H1 (cell line): ENCODE measurements at regions not wholly inside any gene's neighbourhood (a gene's known extent, or its start where the extent isn't known, plus 50 kb on each side); places are given as distances from the start of the nearest gene placed in this dataset.

Experiments used
- CTCF ChIA-PET: fragments of 300-600 bp; sonication (Branson Sonifier 250); formaldehyde crosslinking; loops from one replicate; lab custom pipeline; 2021; ENCODE audit not compliant: partially characterized antibody; lab: Charles Lee
- POLR2A ChIA-PET: fragments of 300-600 bp; sonication (Branson Sonifier 250); formaldehyde crosslinking; loops from one replicate; lab custom pipeline; 2021; ENCODE audit warnings: inconsistent platforms; ENCODE audit not compliant: partially characterized antibody; lab: Charles Lee
- DNase-seq, 2 experiments: peaks; one replicate each; pipeline versions ENCODE4 v3.0.0 to v3.0.0-alpha.2; 2010 to 2022; ENCODE audit warnings: low spot score in 2 of 2, low read depth in 1 of 2, mixed read lengths in 1 of 2
- FAIRE-seq: peaks from 2 replicates; lab custom pipeline; 2011; peaks lifted over from hg19 to GRCh38; lab: Jason Lieb, UNC
- H2AFZ ChIP-seq: 2 replicates; pipeline ENCODE4 v1.8.1; 2012; ENCODE audit warnings: low read length, inconsistent platforms
- H2AK5ac ChIP-seq: 2 replicates; pipeline ENCODE4 v1.6.1; 2013; ENCODE audit warnings: low read depth, low read length
- H2BK120ac ChIP-seq: replicated peaks from 2 replicates; pipeline ENCODE3; 2013; ENCODE audit warnings: low read depth, low read length, inconsistent platforms
- H2BK12ac ChIP-seq: 2 replicates; pipeline ENCODE4 v1.6.1; 2013; ENCODE audit warnings: low read depth, low read length
- H2BK15ac ChIP-seq: 2 replicates; pipeline ENCODE4 v1.6.1; 2013; ENCODE audit warnings: low read length
- H2BK20ac ChIP-seq: 2 replicates; pipeline ENCODE4 v1.6.1; 2013; ENCODE audit warnings: low read length
- H2BK5ac ChIP-seq: 2 replicates; pipeline ENCODE4 v1.6.1; 2013; ENCODE audit warnings: low read depth, low read length
- H3K14ac ChIP-seq: 2 replicates; pipeline ENCODE4 v1.6.1; 2013; ENCODE audit warnings: inconsistent platforms; ENCODE audit not compliant: insufficient read length
- H3K18ac ChIP-seq: 2 replicates; pipeline ENCODE4 v1.6.1; 2013; ENCODE audit warnings: low read length; ENCODE audit errors: extremely low read depth
- H3K23ac ChIP-seq: 2 replicates; pipeline ENCODE4 v1.6.1; 2013; ENCODE audit warnings: inconsistent platforms; ENCODE audit not compliant: insufficient read length
- H3K23me2 ChIP-seq: 2 replicates; pipeline ENCODE4 v1.6.1; 2013; ENCODE audit warnings: low read depth, low read length
- H3K27ac ChIP-seq: 2 replicates; pipeline ENCODE4 v1.6.1; 2011; ENCODE audit warnings: low read depth, low read length, inconsistent platforms
- H3K27me3 ChIP-seq, 4 experiments: replicated peaks in 1 of 4; 1 replicate in 1 of 4; 2 replicates in 3 of 4; pipeline versions ENCODE4 v1.6.1 to v1.8.1; 2011 to 2013; ENCODE audit warnings: low read length in 3 of 4, mild to moderate bottlenecking in 3 of 4, inconsistent platforms in 2 of 4, mixed read lengths in 2 of 4, moderate library complexity in 1 of 4; ENCODE audit not compliant: control insufficient read depth in 3 of 4, insufficient read depth in 3 of 4; ENCODE audit errors: extremely low read depth in 1 of 4
- H3K36me3 ChIP-seq, 4 experiments: 2 replicates each; pipeline versions ENCODE4 v1.6.1 to v1.8.1; 2011 to 2013; ENCODE audit warnings: mild to moderate bottlenecking in 4 of 4, low read length in 3 of 4, moderate library complexity in 2 of 4, control low read depth in 1 of 4, inconsistent platforms in 1 of 4; ENCODE audit not compliant: insufficient read depth in 4 of 4, control insufficient read depth in 2 of 4
- H3K4ac ChIP-seq: replicated peaks from 2 replicates; pipeline ENCODE3; 2013; ENCODE audit warnings: low read length, low read depth, mixed read lengths, inconsistent platforms; ENCODE audit not compliant: insufficient read length
- H3K4me1 ChIP-seq, 4 experiments: replicated peaks in 1 of 4; 1 replicate in 1 of 4; 2 replicates in 3 of 4; pipeline versions ENCODE4 v1.6.1 to v1.8.1; 2011 to 2013; ENCODE audit warnings: low read length in 3 of 4, inconsistent platforms in 2 of 4, mixed read lengths in 1 of 4; ENCODE audit not compliant: insufficient read depth in 4 of 4, control insufficient read depth in 3 of 4
- H3K4me2 ChIP-seq, 2 experiments: 2 replicates each; pipeline versions ENCODE4 v1.6.1 to v1.8.1; 2011 to 2013; ENCODE audit warnings: low read depth in 2 of 2, low read length in 2 of 2, control low read depth in 1 of 2, inconsistent platforms in 1 of 2, mild to moderate bottlenecking in 1 of 2; ENCODE audit not compliant: insufficient read depth in 1 of 2
- H3K4me3 ChIP-seq, 4 experiments: fragments of 200-600, 300-600 bp in 1 of 4; sonication (generic), shearing (Covaris generic), sonication (Bioruptor Twin) in 1 of 4; 2 replicates each; pipeline versions ENCODE4 v1.5.1 to v1.8.1; 2011 to 2016; ENCODE audit warnings: low read length in 4 of 4, low read depth in 3 of 4, control low read depth in 2 of 4, inconsistent platforms in 2 of 4, mild to moderate bottlenecking in 2 of 4, mixed read lengths in 1 of 4, moderate library complexity in 1 of 4; ENCODE audit not compliant: insufficient read depth in 2 of 4; ENCODE audit errors: extremely low read depth in 1 of 4
- H3K56ac ChIP-seq: replicated peaks from 2 replicates; pipeline ENCODE3; 2013; ENCODE audit warnings: low read depth, mild to moderate bottlenecking, mixed read lengths, low read length, inconsistent platforms; ENCODE audit not compliant: insufficient read length
- H3K79me1 ChIP-seq: 2 replicates; pipeline ENCODE4 v1.6.1; 2013; ENCODE audit warnings: low read depth, low read length, control low read depth
- H3K79me2 ChIP-seq, 2 experiments: 2 replicates each; pipeline versions ENCODE4 v1.6.1 to v1.8.1; 2012 to 2013; ENCODE audit warnings: low read length in 2 of 2, mild to moderate bottlenecking in 2 of 2, inconsistent platforms in 1 of 2; ENCODE audit not compliant: insufficient read depth in 2 of 2, control insufficient read depth in 1 of 2
- H3K9ac ChIP-seq, 4 experiments: replicated peaks in 1 of 4; 1 replicate in 1 of 4; 2 replicates in 3 of 4; pipeline versions ENCODE4 v1.6.1 to v1.8.1; 2011 to 2013; ENCODE audit warnings: low read depth in 3 of 4, low read length in 3 of 4, control low read depth in 2 of 4, mild to moderate bottlenecking in 2 of 4, moderate library complexity in 2 of 4, inconsistent platforms in 1 of 4; ENCODE audit errors: extremely low read depth in 1 of 4
- H3K9me3 ChIP-seq, 2 experiments: 2 replicates each; pipeline versions ENCODE4 v1.6.1 to v1.8.1; 2012 to 2013; ENCODE audit warnings: mild to moderate bottlenecking in 2 of 2, moderate library complexity in 2 of 2, control low read depth in 1 of 2, inconsistent platforms in 1 of 2, low read depth in 1 of 2, low read length in 1 of 2, mixed read lengths in 1 of 2; ENCODE audit not compliant: insufficient read depth in 2 of 2
- H4K20me1 ChIP-seq, 2 experiments: replicated peaks in 1 of 2; 2 replicates each; pipeline versions ENCODE3 to v1.8.1; 2011 to 2013; ENCODE audit warnings: inconsistent platforms in 2 of 2, low read length in 2 of 2, mild to moderate bottlenecking in 1 of 2; ENCODE audit not compliant: insufficient read depth in 2 of 2, control insufficient read depth in 1 of 2
- H4K5ac ChIP-seq: 2 replicates; pipeline ENCODE4 v1.6.1; 2013; ENCODE audit warnings: low read length, low read depth, mixed read lengths, inconsistent platforms; ENCODE audit not compliant: insufficient read length
- H4K8ac ChIP-seq: 2 replicates; pipeline ENCODE4 v1.8.0; 2013; ENCODE audit warnings: mild to moderate bottlenecking, moderate library complexity, low read length, inconsistent platforms; ENCODE audit not compliant: insufficient read depth; ENCODE audit errors: extremely low read depth
- H4K91ac ChIP-seq: replicated peaks from 2 replicates; pipeline ENCODE3; 2013; ENCODE audit warnings: low read length, mixed read lengths, inconsistent platforms; ENCODE audit not compliant: insufficient read length
- BACH1 ChIP-seq: IDR thresholded peaks from 2 replicates; pipeline ENCODE4 v1.6.1; 2012; ENCODE audit warnings: low read length, improper control_type of control experiment
- BRCA1 ChIP-seq: IDR thresholded peaks from 2 replicates; pipeline ENCODE4 v1.6.1; 2012; ENCODE audit warnings: low read depth, low read length, improper control_type of control experiment
- CBX8 ChIP-seq: fragments of 300-800, 300-1000 bp; sonication (generic); IDR thresholded peaks from 2 replicates; pipeline ENCODE4 v1.7.1; 2016; ENCODE audit warnings: low read depth, low read length, borderline replicate concordance
- CREB1 ChIP-seq: IDR thresholded peaks from 2 replicates; pipeline ENCODE4 v1.6.1; 2012; ENCODE audit warnings: inconsistent platforms
- EGR1 ChIP-seq: IDR thresholded peaks from 2 replicates; pipeline ENCODE4 v1.6.1; 2011; ENCODE audit warnings: low read depth, low read length, borderline replicate concordance
- JUND ChIP-seq: IDR thresholded peaks from 2 replicates; pipeline ENCODE4 v1.6.1; 2011; ENCODE audit warnings: mild to moderate bottlenecking, improper control_type of control experiment, low read length
- MAFK ChIP-seq: IDR thresholded peaks from 2 replicates; pipeline ENCODE4 v1.6.1; 2012; ENCODE audit warnings: low read depth, mild to moderate bottlenecking, improper control_type of control experiment, low read length
- NRF1 ChIP-seq: IDR thresholded peaks from 2 replicates; pipeline ENCODE4 v1.6.1; 2011; ENCODE audit warnings: mild to moderate bottlenecking, low read depth, low read length, improper control_type of control experiment
- RFX5 ChIP-seq: IDR thresholded peaks from 2 replicates; pipeline ENCODE4 v1.6.1; 2011; ENCODE audit warnings: low read depth, low read length, improper control_type of control experiment, borderline replicate concordance
- RXRA ChIP-seq: IDR thresholded peaks from 2 replicates; pipeline ENCODE4 v1.6.1; 2011; ENCODE audit warnings: low read depth, mild to moderate bottlenecking, low read length, moderate library complexity; ENCODE audit not compliant: insufficient read depth
- SIN3A ChIP-seq, 2 experiments: IDR thresholded peaks in 1 of 2; conservative IDR thresholded peaks in 1 of 2; 2 replicates each; pipeline ENCODE4 v1.6.1; 2011 to 2012; ENCODE audit warnings: low read length in 2 of 2, improper control_type of control experiment in 1 of 2, low read depth in 1 of 2, mild to moderate bottlenecking in 1 of 2
- SIX5 ChIP-seq: IDR thresholded peaks from 2 replicates; pipeline ENCODE4 v1.6.1; 2011; ENCODE audit warnings: mild to moderate bottlenecking, low read depth, low read length
- TAF1 ChIP-seq: IDR thresholded peaks from 2 replicates; pipeline ENCODE4 v1.6.1; 2011; ENCODE audit warnings: mild to moderate bottlenecking, low read depth, low read length
- YY1 ChIP-seq: IDR thresholded peaks from 2 replicates; pipeline ENCODE4 v1.6.1; 2011; ENCODE audit warnings: low read depth, mild to moderate bottlenecking, low read length
- ZNF274 ChIP-seq: IDR thresholded peaks from 2 replicates; pipeline ENCODE4 v1.7.0; 2012; ENCODE audit warnings: low read length, borderline replicate concordance; ENCODE audit errors: extremely low read depth
- WGBS, 2 experiments: shearing (Covaris generic) in 1 of 2; methylation state at CpG; one replicate each; pipeline versions ENCODE4 v1.1.6 to v1.1.7; 2013 to 2015; ENCODE audit warnings: low lambda C conversion rate in 2 of 2, mixed read lengths in 2 of 2, inconsistent platforms in 1 of 2, low coverage in 1 of 2, missing lambda C conversion rate in 1 of 2; ENCODE audit not compliant: insufficient replicate concordance in 2 of 2, insufficient coverage in 1 of 2, insufficient read length in 1 of 2; ENCODE audit errors: extremely low coverage in 1 of 2, missing lambda C conversion rate in 1 of 2; 5-methylcytosine and 5-hydroxymethylcytosine counted together

DNA sequence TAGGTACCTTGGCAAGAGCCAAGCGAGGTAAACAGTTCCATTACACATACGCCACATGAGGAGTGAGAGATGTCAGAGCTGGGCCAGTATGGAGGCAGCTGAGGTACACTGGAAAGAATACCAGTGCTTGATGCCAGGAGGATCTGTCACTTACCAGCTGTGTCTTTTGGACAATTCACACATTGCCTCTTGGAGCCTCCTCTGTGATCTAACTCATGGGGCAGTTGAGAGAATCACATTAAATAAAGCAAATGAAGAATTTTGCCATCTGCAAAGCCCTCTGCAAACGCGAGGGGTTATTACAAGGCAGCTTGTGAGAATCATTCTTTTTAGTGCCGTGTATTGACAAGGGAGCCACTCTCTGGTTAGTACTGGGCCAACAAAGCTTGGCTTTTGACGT is 429.7 kb upstream of the KLF4 start:
- H3K79me1 ChIP-seq, result no peaks in the 10 kb centered on the region
- no peak overlapping the region for H2BK5ac ChIP-seq
- H2BK120ac ChIP-seq, result no peak overlapping the region
- H3K4me2 ChIP-seq, result no peak overlapping the region
- no peaks in the 10 kb centered on the region for H3K36me3 ChIP-seq
- no peak for DNase-seq
- H3K18ac ChIP-seq, result no peak overlapping the region
- H3K9ac ChIP-seq, result no peak overlapping the region
- H3K27me3 ChIP-seq, result no peaks in the 10 kb centered on the region
- no peak overlapping the region for H2BK20ac ChIP-seq
- no peaks in the 10 kb centered on the region for H3K79me2 ChIP-seq
- H2BK15ac ChIP-seq, result no peak overlapping the region
- H3K27ac ChIP-seq, result no peak overlapping the region
- no peak overlapping the region for H4K5ac ChIP-seq
- 90% methylated on average over 6 of the region's 6 CpGs; no CpG with 5 or more reads in 1 of the 2 experiments for WGBS, 2 experiments
- no peak overlapping the region for H4K91ac ChIP-seq
- H3K14ac ChIP-seq, result no peak overlapping the region
- H2AK5ac ChIP-seq, result no peak overlapping the region
- no peak overlapping the region for H3K4me3 ChIP-seq
- ChIA-PET CTCF (interaction anchor here (0.6 to 1.4 kb wide), 5 partner anchors 11 to 496 kb away, joined by 3 to 5 read pairs (median 3); no protein-coding TSS in a partner anchor), POLR2A (no interaction called here)
- no peaks in the 10 kb centered on the region for H4K20me1 ChIP-seq
- peaks cover 0 to 2% of the 10 kb centered on the region in 2 experiments; a peak in 1 of 4 replicates for H3K9me3 ChIP-seq
- H3K4ac ChIP-seq, result no peak overlapping the region
- no peaks in the 10 kb centered on the region for H3K23me2 ChIP-seq
- no peak overlapping the region for H3K56ac ChIP-seq
- no peaks in the 10 kb centered on the region for H3K4me1 ChIP-seq
- H2BK12ac ChIP-seq, result no peak overlapping the region
- H2AFZ ChIP-seq, result no peak overlapping the region; the same call in 1 of the 2 replicates
- no peak for FAIRE-seq
- H4K8ac ChIP-seq, result no peak overlapping the region
- H3K23ac ChIP-seq, result no peak overlapping the region
- TF ChIP-seq BRCA1 (no peak), SIX5 (no peak), RXRA (no peak), TAF1 (no peak), JUND (no peak), NRF1 (no peak), EGR1 (no peak), CBX8 (no peak), SIN3A (conservative IDR thresholded peaks at IDR 0.05 in 1 of 2, IDR thresholded peaks at IDR 0.05 in 1 of 2; ENCODE audit: low read depth in 1 of 2, low read length in 2 of 2) (no peak), RFX5 (no peak), MAFK (no peak), YY1 (no peak), BACH1 (no peak), ZNF274 (no peak), CREB1 (no peak)
